Astrocyte (in vitro differentiated cells and primary cell): ENCODE measurements at regions not wholly inside any gene's neighbourhood (a gene's known extent, or its start where the extent isn't known, plus 50 kb on each side); places are given as distances from the start of the nearest gene placed in this dataset.

ENCODE experiments used
- EZH2 ChIP-seq: IDR thresholded peaks from 2 replicates; pipeline ENCODE4 v1.6.1; 2012; ENCODE audit warnings: mild to moderate bottlenecking, low read length, inconsistent platforms; ENCODE audit not compliant: insufficient read depth
- TF ChIP-seq, protein P1 (sequence below): IDR thresholded peaks from 2 replicates; pipeline ENCODE4 v1.5.1; 2011; ENCODE audit warnings: low read depth, mild to moderate bottlenecking, inconsistent platforms, low read length, moderate library complexity; ENCODE audit not compliant: insufficient read depth

DNA sequence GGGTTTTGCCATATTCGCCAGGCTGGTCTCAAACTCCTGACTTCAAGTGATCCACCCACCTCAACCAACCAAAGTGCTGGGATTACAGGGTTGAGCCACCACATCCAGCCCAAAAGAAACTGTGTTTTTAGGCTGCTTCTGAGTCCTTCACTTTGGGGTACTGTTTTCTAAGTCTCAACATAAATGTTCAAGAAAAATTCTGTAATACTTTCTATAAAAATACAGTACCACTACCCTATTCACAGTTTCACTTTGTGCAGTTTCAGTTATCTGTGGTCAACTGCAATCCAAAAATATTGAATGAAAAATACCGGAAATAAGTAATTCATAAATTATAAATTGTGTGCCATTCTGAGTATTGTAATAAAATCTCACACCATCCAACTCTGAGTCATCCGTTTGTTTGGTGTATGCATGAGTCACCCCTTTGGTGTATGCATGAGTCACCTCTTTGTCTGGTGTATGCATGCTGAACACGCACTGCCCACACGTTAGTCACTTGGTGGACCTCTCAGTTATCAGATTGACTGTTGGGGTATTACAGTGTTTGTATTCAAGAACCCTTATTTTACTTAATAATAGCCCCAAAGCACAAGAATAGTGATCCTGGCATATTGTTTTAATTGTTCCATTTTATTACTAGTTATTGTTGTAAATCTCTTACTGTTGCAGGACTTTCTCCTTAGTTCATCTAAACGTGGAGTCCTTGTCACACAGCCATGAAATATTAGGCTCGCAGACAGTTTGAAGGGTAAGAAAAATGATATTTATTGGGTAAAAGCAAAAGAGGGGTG, 190.2 kb downstream of the FSCB start:
- TF ChIP-seq, protein P1, sequence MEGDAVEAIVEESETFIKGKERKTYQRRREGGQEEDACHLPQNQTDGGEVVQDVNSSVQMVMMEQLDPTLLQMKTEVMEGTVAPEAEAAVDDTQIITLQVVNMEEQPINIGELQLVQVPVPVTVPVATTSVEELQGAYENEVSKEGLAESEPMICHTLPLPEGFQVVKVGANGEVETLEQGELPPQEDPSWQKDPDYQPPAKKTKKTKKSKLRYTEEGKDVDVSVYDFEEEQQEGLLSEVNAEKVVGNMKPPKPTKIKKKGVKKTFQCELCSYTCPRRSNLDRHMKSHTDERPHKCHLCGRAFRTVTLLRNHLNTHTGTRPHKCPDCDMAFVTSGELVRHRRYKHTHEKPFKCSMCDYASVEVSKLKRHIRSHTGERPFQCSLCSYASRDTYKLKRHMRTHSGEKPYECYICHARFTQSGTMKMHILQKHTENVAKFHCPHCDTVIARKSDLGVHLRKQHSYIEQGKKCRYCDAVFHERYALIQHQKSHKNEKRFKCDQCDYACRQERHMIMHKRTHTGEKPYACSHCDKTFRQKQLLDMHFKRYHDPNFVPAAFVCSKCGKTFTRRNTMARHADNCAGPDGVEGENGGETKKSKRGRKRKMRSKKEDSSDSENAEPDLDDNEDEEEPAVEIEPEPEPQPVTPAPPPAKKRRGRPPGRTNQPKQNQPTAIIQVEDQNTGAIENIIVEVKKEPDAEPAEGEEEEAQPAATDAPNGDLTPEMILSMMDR = no peak
- TF ChIP-seq EZH2 = no peak
